Ishikawa (cell line): ENCODE measurements at regions not wholly inside any gene's neighbourhood (a gene's known extent, or its start where the extent isn't known, plus 50 kb on each side); places are given as distances from the start of the nearest gene placed in this dataset.
A peak's percentile ranks its signal among the peaks of the same experiment; 100 is the strongest.

ENCODE experiments used
- CEBPB ChIP-seq: IDR thresholded peaks from 2 replicates; pipeline ENCODE4 v1.6.1; 2012
- EP300 ChIP-seq: IDR thresholded peaks from 2 replicates; pipeline ENCODE4 v1.6.1; 2012; ENCODE audit warnings: borderline replicate concordance
- FOXM1 ChIP-seq: IDR thresholded peaks from 2 replicates; pipeline ENCODE4 v1.6.1; 2012; ENCODE audit warnings: low read depth, borderline replicate concordance
- MAX ChIP-seq: IDR thresholded peaks from 2 replicates; pipeline ENCODE4 v1.6.1; 2012
- RAD21 ChIP-seq: IDR thresholded peaks from 2 replicates; pipeline ENCODE4 v1.6.1; 2012; ENCODE audit warnings: low read depth
- REST ChIP-seq: IDR thresholded peaks from 2 replicates; pipeline ENCODE4 v1.6.1; 2012; ENCODE audit warnings: low read depth, mild to moderate bottlenecking
- TAF1 ChIP-seq: IDR thresholded peaks from 2 replicates; pipeline ENCODE4 v1.6.1; 2012; ENCODE audit warnings: low read depth, mild to moderate bottlenecking
- TEAD4 ChIP-seq: IDR thresholded peaks from 2 replicates; pipeline ENCODE4 v1.6.1; 2012
- USF1 ChIP-seq: IDR thresholded peaks from 2 replicates; pipeline ENCODE4 v1.6.1; 2012
- ZBTB7A ChIP-seq: IDR thresholded peaks from 2 replicates; pipeline ENCODE4 v1.6.1; 2012; ENCODE audit warnings: low read depth

GRCh38 chr6:97586344-97586743, 303.3 kb upstream of the MMS22L start:
- TF ChIP-seq RAD21 = peak; percentile 31; the same call in 1 of the 2 replicates
- no peak for TF ChIP-seq TAF1
- no peak for TF ChIP-seq MAX
- no peak for TF ChIP-seq EP300
- TF ChIP-seq REST = no peak
- TF ChIP-seq ZBTB7A = no peak
- no peak for TF ChIP-seq TEAD4
- no peak for TF ChIP-seq FOXM1
- no peak for TF ChIP-seq CEBPB
- no peak for TF ChIP-seq USF1
